Endothelial cell of umbilical vein (primary cell): ENCODE measurements at regions not wholly inside any gene's neighbourhood (a gene's known extent, or its start where the extent isn't known, plus 50 kb on each side); places are given as distances from the start of the nearest gene placed in this dataset.
"Not testable (repeated sequence)": the region's sequence is repeated elsewhere in the genome, so short reads cannot be mapped to it uniquely, and the experiment has no call there.

Experiments
- BruUV-seq: library from RNA; stranded (reverse); fragments of 400-500 nt; replicated peaks from 2 replicates; lab custom pipeline; 2021; lab: Mats Ljungman, UMichigan
- CTCF ChIA-PET: fragments of 300-600, 350-600 bp; sonication (Branson Sonifier 250); formaldehyde crosslinking; loops from one replicate; lab custom pipeline; 2021; ENCODE audit warnings: antibody characterized with exemption, inconsistent platforms; lab: Charles Lee
- POLR2A ChIA-PET: fragments of 300-600, 350-600 bp; sonication (Branson Sonifier 250); formaldehyde crosslinking; loops from one replicate; lab custom pipeline; 2021; ENCODE audit warnings: antibody characterized with exemption, inconsistent platforms; lab: Charles Lee
- DNase-seq: peaks from one replicate; pipeline ENCODE4 v3.0.0-alpha.2; 2011; ENCODE audit warnings: low read depth, low spot score
- FAIRE-seq: peaks from 2 replicates; lab custom pipeline; 2011; peaks lifted over from hg19 to GRCh38; lab: Jason Lieb, UNC
- H2AFZ ChIP-seq: 2 replicates; pipeline ENCODE4 v1.6.0; 2012; ENCODE audit warnings: low read depth, low read length, control low read depth, inconsistent platforms
- H3K27ac ChIP-seq: 2 replicates; pipeline ENCODE4 v1.5.1; 2011; ENCODE audit warnings: low read depth, mild to moderate bottlenecking, control low read depth, low read length, moderate library complexity; ENCODE audit not compliant: insufficient read depth
- H3K27me3 ChIP-seq, 2 experiments: 2 replicates each; pipeline versions ENCODE4 v1.6.0 to v1.6.1; 2011; ENCODE audit warnings: low read length in 2 of 2, mixed read lengths in 1 of 2; ENCODE audit not compliant: control insufficient read depth in 2 of 2, insufficient read depth in 2 of 2
- H3K36me3 ChIP-seq, 2 experiments: 2 replicates in 1 of 2; 3 replicates in 1 of 2; pipeline ENCODE4 v1.5.1; 2011; ENCODE audit warnings: low read length in 2 of 2, mild to moderate bottlenecking in 1 of 2, moderate library complexity in 1 of 2; ENCODE audit not compliant: control insufficient read depth in 2 of 2, insufficient read depth in 2 of 2; ENCODE audit errors: extremely low read depth in 1 of 2
- H3K4me1 ChIP-seq: 3 replicates; pipeline ENCODE4 v1.5.1; 2011; ENCODE audit warnings: mild to moderate bottlenecking, low read length; ENCODE audit not compliant: control insufficient read depth, insufficient read depth; ENCODE audit errors: extremely low read depth
- H3K4me2 ChIP-seq: 2 replicates; pipeline ENCODE4 v1.6.1; 2011; ENCODE audit warnings: low read length, control low read depth, mixed read lengths; ENCODE audit not compliant: insufficient read depth
- H3K4me3 ChIP-seq, 3 experiments: fragments of 200-600 bp in 1 of 3; sonication (generic), shearing (Covaris generic) in 1 of 3; replicated peaks in 1 of 3; 2 replicates each; pipeline ENCODE4 v1.5.1; 2011 to 2016; ENCODE audit warnings: control low read depth in 3 of 3, low read length in 3 of 3, mild to moderate bottlenecking in 2 of 3, inconsistent platforms in 1 of 3, low read depth in 1 of 3, moderate library complexity in 1 of 3; ENCODE audit not compliant: insufficient read depth in 1 of 3
- H3K79me2 ChIP-seq: 2 replicates; pipeline ENCODE4 v1.6.0; 2012; ENCODE audit warnings: low read length, inconsistent platforms; ENCODE audit not compliant: control insufficient read depth, insufficient read depth
- H3K9ac ChIP-seq: replicated peaks from 2 replicates; pipeline ENCODE3; 2011; ENCODE audit warnings: low read length, control low read depth; ENCODE audit not compliant: insufficient read depth; ENCODE audit errors: extremely low read depth
- H3K9me1 ChIP-seq: replicated peaks from 3 replicates; pipeline ENCODE4 v1.6.0; 2011; ENCODE audit warnings: mild to moderate bottlenecking, low read length; ENCODE audit not compliant: control insufficient read depth, insufficient read depth; ENCODE audit errors: extremely low read depth
- H3K9me3 ChIP-seq: replicated peaks from 2 replicates; pipeline ENCODE4 v1.5.1; 2012; ENCODE audit warnings: low read length, inconsistent platforms; ENCODE audit not compliant: control insufficient read depth, insufficient read depth
- H4K20me1 ChIP-seq: replicated peaks from 2 replicates; pipeline ENCODE3; 2011; ENCODE audit warnings: mild to moderate bottlenecking, low read length; ENCODE audit not compliant: control insufficient read depth, insufficient read depth; ENCODE audit errors: extremely low read depth
- JUN ChIP-seq: IDR thresholded peaks from 2 replicates; pipeline ENCODE4 v1.6.1; 2011; ENCODE audit warnings: borderline replicate concordance, low read depth; ENCODE audit not compliant: insufficient read length, insufficient read depth
- POLR2A ChIP-seq: IDR thresholded peaks from 2 replicates; pipeline ENCODE4 v1.6.1; 2012; ENCODE audit warnings: low read depth, mild to moderate bottlenecking, control low read depth, low read length
- dilution Hi-C: fragments of 300-500 bp; cut with MboI; formaldehyde crosslinking; loops from one replicate; pipeline ENCODE4 v1.15.0; 2019; ENCODE audit warnings: low sequenced_read_pairs; ENCODE audit not compliant: extremely low pct_ligation_motif_present
- intact Hi-C: fragments of 100-400 bp; cut with micrococcal nuclease; formaldehyde crosslinking; loops from one replicate; pipeline ENCODE4 v1.10.0; 2022
- TF ChIP-seq, protein P1 (sequence below), 2 donors: IDR thresholded peaks; 1 replicate in 1 of 2; 2 replicates in 1 of 2; pipeline ENCODE4 v1.5.1; 2011; ENCODE audit warnings: low read length in 2 of 2, mild to moderate bottlenecking in 2 of 2, moderate library complexity in 2 of 2, control low read depth in 1 of 2, inconsistent platforms in 1 of 2, low read depth in 1 of 2; ENCODE audit not compliant: insufficient read depth in 1 of 2; ENCODE audit errors: extremely low read depth in 1 of 2

DNA sequence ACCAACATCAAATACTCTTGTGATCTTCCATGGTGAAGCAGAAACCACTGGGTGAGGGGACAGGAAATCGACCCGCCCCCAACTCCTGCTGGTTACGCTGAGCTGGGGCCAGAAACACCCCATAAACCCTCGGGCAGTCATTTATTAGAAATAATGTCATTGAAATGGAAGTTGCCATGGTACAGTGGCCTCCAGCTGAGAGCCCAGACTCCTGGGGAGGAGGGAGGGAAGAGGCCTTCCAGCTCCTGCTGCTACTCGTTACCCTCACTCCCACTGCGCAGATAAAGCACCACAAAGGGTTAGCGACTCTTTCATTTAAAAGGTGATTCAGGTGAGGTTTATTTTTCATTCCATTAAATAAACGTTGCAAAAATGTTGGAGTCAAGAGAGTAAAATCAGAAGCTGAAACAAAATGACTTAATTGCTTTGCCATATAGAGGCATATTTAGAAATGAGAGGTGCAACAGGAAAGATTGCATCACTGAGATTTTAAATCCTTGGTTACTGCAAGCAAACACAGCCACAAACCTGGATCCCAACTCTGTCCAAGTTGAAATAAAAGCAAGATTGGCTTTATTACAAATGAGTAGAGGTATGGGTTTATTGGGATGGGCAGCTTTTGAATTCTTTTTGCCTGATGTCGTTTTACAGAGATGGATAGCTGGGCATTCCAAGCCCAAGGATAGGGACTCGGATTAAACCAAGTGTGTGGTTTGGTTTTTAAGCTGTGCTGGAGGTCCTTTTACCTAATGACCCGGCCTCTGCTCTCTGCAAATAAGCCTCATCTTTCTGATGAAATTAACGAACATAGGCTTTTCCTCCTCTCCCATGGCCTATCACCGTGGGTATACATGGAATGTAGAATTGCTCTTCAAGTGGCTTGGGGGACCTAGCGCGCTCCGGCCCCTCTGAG is 92.0 kb downstream of the LYZL1 start:
- H4K20me1 ChIP-seq, H3K4me3 ChIP-seq, dilution Hi-C loops, POLR2A ChIA-PET, H3K9me1 ChIP-seq, CTCF ChIA-PET, FAIRE-seq, H3K79me2 ChIP-seq, BruUV-seq, intact Hi-C loops, H3K9ac ChIP-seq, H3K4me1 ChIP-seq, H3K27me3 ChIP-seq, H3K27ac ChIP-seq, DNase-seq, H2AFZ ChIP-seq, H3K9me3 ChIP-seq, H3K4me2 ChIP-seq, H3K36me3 ChIP-seq: not testable (repeated sequence)

DNA sequence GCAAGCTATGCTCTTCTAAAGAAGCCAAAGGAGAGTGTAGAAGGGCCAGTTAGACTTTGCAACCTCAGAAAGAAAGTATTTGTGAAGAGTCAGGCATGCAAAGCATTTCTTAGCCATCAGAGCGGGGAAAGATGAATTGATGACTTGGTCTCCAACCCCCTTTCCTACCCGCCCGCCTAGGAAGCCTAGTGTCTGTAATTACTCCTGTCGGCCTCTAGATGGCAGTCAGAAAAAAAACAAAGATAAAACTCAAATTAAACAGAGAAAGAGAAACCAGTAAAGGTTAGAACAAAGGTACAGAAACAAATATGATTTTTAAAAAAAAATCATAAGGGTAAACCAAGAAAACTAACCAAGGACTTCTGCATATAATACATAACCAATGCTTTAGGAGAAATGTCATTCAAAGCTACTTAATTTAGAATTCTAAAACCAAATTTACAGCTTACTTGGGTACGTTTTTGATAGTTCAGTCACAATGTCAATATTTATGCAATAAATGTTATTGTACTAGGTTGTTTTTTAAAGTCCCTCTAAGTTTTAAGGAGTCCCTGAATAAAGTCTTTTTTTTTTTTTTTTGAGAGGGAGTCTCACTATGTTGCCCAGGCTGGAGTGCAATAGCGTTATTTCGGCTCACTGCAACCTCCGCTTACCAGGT is 97.6 kb downstream of the LYZL1 start:
- H3K36me3 ChIP-seq = no peaks in the 10 kb centered on the region
- no peaks in the 10 kb centered on the region for H3K9me3 ChIP-seq
- H3K79me2 ChIP-seq = no peaks in the 10 kb centered on the region
- H3K27ac ChIP-seq = no peak overlapping the region
- dilution Hi-C loops = no loop called here
- TF ChIP-seq JUN (no peak), POLR2A (no peak)
- TF ChIP-seq, protein P1, sequence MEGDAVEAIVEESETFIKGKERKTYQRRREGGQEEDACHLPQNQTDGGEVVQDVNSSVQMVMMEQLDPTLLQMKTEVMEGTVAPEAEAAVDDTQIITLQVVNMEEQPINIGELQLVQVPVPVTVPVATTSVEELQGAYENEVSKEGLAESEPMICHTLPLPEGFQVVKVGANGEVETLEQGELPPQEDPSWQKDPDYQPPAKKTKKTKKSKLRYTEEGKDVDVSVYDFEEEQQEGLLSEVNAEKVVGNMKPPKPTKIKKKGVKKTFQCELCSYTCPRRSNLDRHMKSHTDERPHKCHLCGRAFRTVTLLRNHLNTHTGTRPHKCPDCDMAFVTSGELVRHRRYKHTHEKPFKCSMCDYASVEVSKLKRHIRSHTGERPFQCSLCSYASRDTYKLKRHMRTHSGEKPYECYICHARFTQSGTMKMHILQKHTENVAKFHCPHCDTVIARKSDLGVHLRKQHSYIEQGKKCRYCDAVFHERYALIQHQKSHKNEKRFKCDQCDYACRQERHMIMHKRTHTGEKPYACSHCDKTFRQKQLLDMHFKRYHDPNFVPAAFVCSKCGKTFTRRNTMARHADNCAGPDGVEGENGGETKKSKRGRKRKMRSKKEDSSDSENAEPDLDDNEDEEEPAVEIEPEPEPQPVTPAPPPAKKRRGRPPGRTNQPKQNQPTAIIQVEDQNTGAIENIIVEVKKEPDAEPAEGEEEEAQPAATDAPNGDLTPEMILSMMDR (IDR thresholded peaks at IDR 0.05; ENCODE audit: extremely low read depth in 1 of 2, insufficient read depth in 1 of 2, low read depth in 1 of 2, low read length in 2 of 2) = peak; percentile 40 to 50
- no TSS peak for BruUV-seq
- no peak overlapping the region for H3K9ac ChIP-seq
- FAIRE-seq (peak; percentile 72), DNase-seq (peak; percentile 43)
- no peaks in the 10 kb centered on the region for H3K9me1 ChIP-seq
- intact Hi-C loops = loop anchor here (1.0 kb wide), 1 partner anchor 63 kb away; no protein-coding TSS in a partner anchor
- ChIA-PET POLR2A (no interaction called here), CTCF (interaction anchor here (0.6 to 1.9 kb wide), 18 partner anchors 8 to 1206 kb away, joined by 3 to 12 read pairs (median 4); no protein-coding TSS in a partner anchor)
- H3K4me3 ChIP-seq = no peak overlapping the region
- peaks cover 3 to 15% of the 10 kb centered on the region in 2 experiments for H3K27me3 ChIP-seq
- peak overlapping the region; percentile 17 for H3K4me2 ChIP-seq
- no peak overlapping the region for H2AFZ ChIP-seq
- peaks cover 4% of the 10 kb centered on the region for H3K4me1 ChIP-seq
- H4K20me1 ChIP-seq = no peaks in the 10 kb centered on the region
